ENCODE measurements at regions not wholly inside any gene's neighbourhood (a gene's known extent, or its start where the extent isn't known, plus 50 kb on each side); places are given as distances from the start of the nearest gene placed in this dataset.

- DNase-seq = no peak
Observed at GRCh38 chr1:175894581-175894980, 151.2 kb upstream of the TNR start.

GRCh38 chr1:175893192-175893591, 149.8 kb upstream of the TNR start:
- DNase-seq = no peak

- no peak for DNase-seq
Observed at GRCh38 chr1:175892686-175893085, 149.3 kb upstream of the TNR start.

GRCh38 chr1:175891783-175892309, 148.5 kb upstream of the TNR start:
- no peak for DNase-seq

- no peak for DNase-seq
Observed at GRCh38 chr1:175890958-175891357, 147.6 kb upstream of the TNR start.

- no peak for DNase-seq
Observed at GRCh38 chr1:175889848-175890247, 146.5 kb upstream of the TNR start.

- no peak for DNase-seq
Observed at GRCh38 chr1:175888996-175889395, 145.6 kb upstream of the TNR start.

GRCh38 chr1:175887981-175888428, 144.6 kb upstream of the TNR start:
- DNase-seq = peak; percentile 59

- no peak for DNase-seq
Observed at GRCh38 chr1:175887521-175887920, 144.1 kb upstream of the TNR start.

- DNase-seq = no peak
Observed at GRCh38 chr1:175885326-175885725, 141.9 kb upstream of the TNR start.

GRCh38 chr1:175884369-175884768, 141.0 kb upstream of the TNR start:
- DNase-seq = no peak

- DNase-seq = no peak
Observed at GRCh38 chr1:175882192-175882591, 138.8 kb upstream of the TNR start.

GRCh38 chr1:175881246-175881976, 138.0 kb upstream of the TNR start:
- DNase-seq = no peak

GRCh38 chr1:175878775-175879174, 135.4 kb upstream of the TNR start:
- no peak for DNase-seq

GRCh38 chr1:175877939-175878737, 134.7 kb upstream of the TNR start:
- no peak for DNase-seq

GRCh38 chr1:175875556-175875955, 132.2 kb upstream of the TNR start:
- DNase-seq = no peak

- DNase-seq = no peak
Observed at GRCh38 chr1:175874081-175874480, 130.7 kb upstream of the TNR start.

- no peak for DNase-seq
Observed at GRCh38 chr1:175873290-175873935, 130.0 kb upstream of the TNR start.

- no peak for DNase-seq
Observed at GRCh38 chr1:175872588-175872987, 129.2 kb upstream of the TNR start.

GRCh38 chr1:175871647-175872046, 128.3 kb upstream of the TNR start:
- DNase-seq = no peak

- no peak for DNase-seq
Observed at GRCh38 chr1:175870217-175870616, 126.8 kb upstream of the TNR start.

- no peak for DNase-seq
Observed at GRCh38 chr1:175866776-175867175, 123.4 kb upstream of the TNR start.

Measured in muscle of arm (tissue), 1 donor.